Heart left ventricle (tissue), 16 donors: ENCODE measurements at regions not wholly inside any gene's neighbourhood (a gene's known extent, or its start where the extent isn't known, plus 50 kb on each side); places are given as distances from the start of the nearest gene placed in this dataset.
A peak's percentile ranks its signal among the peaks of the same experiment; 100 is the strongest.

ENCODE experiments used
- ATAC-seq, 4 donors: fragments of 200-7000 bp; cut with Tn5 transposase; one replicate each; pipeline ENCODE4 v1.9.1; 2020 to 2022; ENCODE audit warnings: moderate library complexity in 4 of 4, mild to moderate bottlenecking in 3 of 4, moderate number of reproducible peaks in 1 of 4
- DNase-seq, 5 donors: peaks; one replicate each; pipeline ENCODE4 v3.0.0-alpha.2; 2020
- H3K27ac ChIP-seq, 12 donors: fragments of 200-600 bp; sonication (generic) in 4 of 12; one replicate each; pipeline versions ENCODE4 v1.5.0 to v1.8.0; 2016 to 2022; ENCODE audit warnings: mild to moderate bottlenecking in 2 of 12
- H3K27me3 ChIP-seq, 9 donors: fragments of 200-600 bp; sonication (generic) in 2 of 9; one replicate each; pipeline versions ENCODE4 v1.5.1 to v1.8.0; 2016 to 2022; ENCODE audit warnings: mild to moderate bottlenecking in 3 of 9
- H3K36me3 ChIP-seq, 9 donors: fragments of 200-600 bp; sonication (generic) in 2 of 9; one replicate each; pipeline versions ENCODE4 v1.5.0 to v1.8.0; 2018 to 2022; ENCODE audit warnings: mild to moderate bottlenecking in 2 of 9
- H3K4me1 ChIP-seq, 12 donors: fragments of 200-600 bp; sonication (generic) in 4 of 12; one replicate each; pipeline versions ENCODE4 v1.5.0 to v1.8.0; 2016 to 2022; ENCODE audit warnings: mild to moderate bottlenecking in 3 of 12
- H3K4me3 ChIP-seq, 12 donors: fragments of 200-600 bp; sonication (generic) in 4 of 12; one replicate each; pipeline versions ENCODE4 v1.5.0 to v1.8.0; 2017 to 2022; ENCODE audit warnings: mild to moderate bottlenecking in 9 of 12, moderate library complexity in 4 of 12
- H3K9me3 ChIP-seq, 12 donors: fragments of 200-600 bp; sonication (generic) in 4 of 12; one replicate each; pipeline versions ENCODE4 v1.5.0 to v1.8.0; 2016 to 2022; ENCODE audit warnings: mild to moderate bottlenecking in 1 of 12
- POLR2A ChIP-seq, 2 donors: fragments of 450-650 bp; IDR thresholded peaks; one replicate each; pipeline ENCODE4 v1.6.1; 2017; ENCODE audit warnings: antibody characterized with exemption in 2 of 2, mild to moderate bottlenecking in 2 of 2, moderate library complexity in 2 of 2
- WGBS, 4 donors: extraction: QIAGEN DNeasy Blood & Tissue Kit in 2 of 4; methylation state at CpG; one replicate each; pipeline versions ENCODE4 v1.1.5 to v1.1.7; 2013 to 2018; 5-methylcytosine and 5-hydroxymethylcytosine counted together
- intact Hi-C, 10 donors: fragments of 100-400 bp; cut with DNase I; formaldehyde crosslinking; loops; one replicate each; pipeline versions ENCODE4 v1.11.1 to v1.14.2; 2022
- TF ChIP-seq, protein P1 (sequence below), 12 donors: fragments of 200-600 bp; sonication (generic) in 4 of 12; IDR thresholded peaks; one replicate each; pipeline versions ENCODE4 v1.5.0 to v1.8.0; 2018 to 2022; ENCODE audit warnings: antibody characterized with exemption in 12 of 12, mild to moderate bottlenecking in 5 of 12
- donor health status: ischemic (EF 13 %, LVEDD 7.1; RV severe dilation, severe dysfunction).
- donor health status: healthy with polysubstance abuse.
- donor health status: DM: no; HTN: yes; CAD: no.
- donor health status: DM: no; HTN: no; CAD: no.
- donor health status: ischemic (EF 25% LVEDD 6.9; RV normal size, moderate dysfunction).
- donor health status: ischemic (EF 25% LVEDD 5.7; RV mildly dilated, moderate dysfunction).
- donor health status: healthy.
- donor health status: DM: yes; HTN: yes; CAD: no.
- donor health status: ischemic (EF 35%, LVEDD 5.7; RV mildly dilated, moderate dysfunction).
- donor health status: nonischemic (EF 11% LVEDD 7.7; RV severe dilation, severe dysfunction).
- donor health status: DM: yes; HTN: yes; CAD: no.
- donor health status: PGD.
- donor health status: ischemic (EF 29% LVEDD 5.4; RV normal size, mild dysfunction).
- donor health status: nonischemic (EF 23%, LVEDD 6.1; RV moderate dilation, normal function).

DNA sequence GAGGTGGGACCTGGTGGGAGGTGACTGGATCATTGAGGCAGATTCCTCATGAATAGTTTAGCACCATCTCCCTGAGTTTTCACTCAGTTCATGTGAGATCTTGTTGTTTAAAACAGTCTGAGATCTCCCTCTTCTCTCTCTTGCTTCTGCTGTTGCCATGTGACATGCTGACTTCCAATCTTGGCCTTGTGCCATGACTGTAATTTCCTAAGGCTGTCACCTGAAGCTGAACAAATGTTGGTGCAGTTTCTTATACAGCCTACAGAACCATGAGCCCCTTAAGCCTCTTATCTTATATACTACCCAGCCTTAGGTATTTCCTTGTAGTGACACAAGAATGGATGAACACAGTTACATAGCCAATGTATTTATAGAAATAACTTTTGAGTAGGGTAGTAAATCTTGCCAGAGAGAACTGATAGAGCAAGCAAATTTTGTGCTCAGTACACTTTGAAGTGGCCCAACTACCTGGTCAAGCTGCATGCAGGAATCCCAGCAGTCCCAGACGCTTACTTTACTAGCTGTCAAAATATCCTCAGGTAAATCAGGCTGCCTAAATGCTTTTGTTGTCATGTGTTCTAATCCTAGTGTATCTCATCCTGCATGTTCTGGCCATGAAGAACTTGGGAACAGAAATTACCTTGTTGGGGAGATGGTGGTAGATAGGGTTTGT, 445.6 kb upstream of the MIS18BP1 start:
- ATAC-seq: peak in 1 of 4 donors; percentile 51

DNA sequence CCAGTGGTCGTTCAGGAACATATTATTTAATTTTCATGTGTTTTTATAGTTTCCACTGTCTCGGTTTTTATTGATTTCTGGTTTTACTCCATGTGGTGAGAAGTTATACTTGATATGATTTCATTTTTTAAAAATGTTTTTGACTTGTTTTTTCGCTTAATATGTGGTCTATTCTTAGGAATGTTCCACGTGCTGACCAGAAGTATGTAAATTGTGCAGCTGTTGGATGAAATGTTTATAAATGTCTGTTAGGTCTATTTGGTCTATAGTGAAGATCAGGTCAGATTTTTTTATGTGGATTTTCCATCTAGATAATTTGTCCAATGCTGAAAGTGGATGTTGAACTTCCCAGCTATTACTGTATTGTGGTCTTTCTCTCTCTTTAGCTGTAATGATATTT, 433.8 kb upstream of the MIS18BP1 start:
- no peaks in the 10 kb centered on the region for H3K4me1 ChIP-seq
- no peaks in the 10 kb centered on the region for H3K27me3 ChIP-seq
- WGBS, 4 donors: 52 to 62% (median 57%) methylated on average over 4 of the region's 4 CpGs
- no peak overlapping the region for H3K4me3 ChIP-seq
- peaks cover 0 to 44% (median 3%) of the 10 kb centered on the region in 12 donors for H3K9me3 ChIP-seq
- intact Hi-C loops: no loop called here
- ATAC-seq: no peak
- TF ChIP-seq, protein P1, sequence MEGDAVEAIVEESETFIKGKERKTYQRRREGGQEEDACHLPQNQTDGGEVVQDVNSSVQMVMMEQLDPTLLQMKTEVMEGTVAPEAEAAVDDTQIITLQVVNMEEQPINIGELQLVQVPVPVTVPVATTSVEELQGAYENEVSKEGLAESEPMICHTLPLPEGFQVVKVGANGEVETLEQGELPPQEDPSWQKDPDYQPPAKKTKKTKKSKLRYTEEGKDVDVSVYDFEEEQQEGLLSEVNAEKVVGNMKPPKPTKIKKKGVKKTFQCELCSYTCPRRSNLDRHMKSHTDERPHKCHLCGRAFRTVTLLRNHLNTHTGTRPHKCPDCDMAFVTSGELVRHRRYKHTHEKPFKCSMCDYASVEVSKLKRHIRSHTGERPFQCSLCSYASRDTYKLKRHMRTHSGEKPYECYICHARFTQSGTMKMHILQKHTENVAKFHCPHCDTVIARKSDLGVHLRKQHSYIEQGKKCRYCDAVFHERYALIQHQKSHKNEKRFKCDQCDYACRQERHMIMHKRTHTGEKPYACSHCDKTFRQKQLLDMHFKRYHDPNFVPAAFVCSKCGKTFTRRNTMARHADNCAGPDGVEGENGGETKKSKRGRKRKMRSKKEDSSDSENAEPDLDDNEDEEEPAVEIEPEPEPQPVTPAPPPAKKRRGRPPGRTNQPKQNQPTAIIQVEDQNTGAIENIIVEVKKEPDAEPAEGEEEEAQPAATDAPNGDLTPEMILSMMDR (IDR thresholded peaks at IDR 0.05): no peak
- TF ChIP-seq POLR2A (IDR thresholded peaks at IDR 0.05): no peak
- no peak for DNase-seq
- H3K27ac ChIP-seq: no peak overlapping the region
- no peaks in the 10 kb centered on the region for H3K36me3 ChIP-seq

More for the DNA sequence above, 445.6 kb upstream of the MIS18BP1 start:
- DNase-seq: no peak
- Histone ChIP-seq H3K36me3 (no peaks in the 10 kb centered on the region), H3K4me1 (peaks cover 0 to 12% (median 0%) of the 10 kb centered on the region in 12 donors), H3K27me3 (no peaks in the 10 kb centered on the region), H3K9me3 (no peaks in the 10 kb centered on the region), H3K4me3 (no peak overlapping the region), H3K27ac (no peak overlapping the region)
- WGBS, 4 donors: 37 to 58% (median 44%) methylated on average over 1 of the region's 1 CpG
- intact Hi-C loops: no loop called here
- TF ChIP-seq POLR2A (IDR thresholded peaks at IDR 0.05): no peak
- TF ChIP-seq, protein P1 (IDR thresholded peaks at IDR 0.05): no peak

DNA sequence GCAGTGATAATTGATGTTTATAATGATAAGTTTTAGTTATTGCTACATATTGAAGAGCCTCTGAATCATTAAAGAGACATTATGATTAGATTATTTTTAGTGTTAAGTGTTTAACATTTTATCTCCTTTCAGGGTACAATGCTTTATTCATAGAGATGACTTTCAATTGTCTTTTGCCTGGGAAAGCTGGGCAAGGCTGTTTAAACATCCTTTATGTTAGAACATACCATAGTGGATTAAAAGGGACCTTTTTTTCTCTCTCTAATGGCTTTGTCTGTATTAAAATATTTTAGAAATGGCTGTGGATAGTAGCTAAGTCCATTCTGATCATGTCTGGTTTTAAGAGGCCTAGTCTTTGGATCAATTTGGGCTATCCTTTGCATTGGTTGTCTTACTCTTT, 427.5 kb upstream of the MIS18BP1 start:
- Histone ChIP-seq H3K27ac (no peak overlapping the region), H3K4me1 (no peaks in the 10 kb centered on the region), H3K4me3 (no peak overlapping the region), H3K9me3 (peaks cover 0 to 15% (median 2%) of the 10 kb centered on the region in 12 donors), H3K36me3 (no peaks in the 10 kb centered on the region), H3K27me3 (no peaks in the 10 kb centered on the region)
- DNase-seq (no peak), ATAC-seq (no peak)
- intact Hi-C loops: no loop called here
- TF ChIP-seq POLR2A (IDR thresholded peaks at IDR 0.05): no peak
- TF ChIP-seq, protein P1 (IDR thresholded peaks at IDR 0.05): no peak

DNA sequence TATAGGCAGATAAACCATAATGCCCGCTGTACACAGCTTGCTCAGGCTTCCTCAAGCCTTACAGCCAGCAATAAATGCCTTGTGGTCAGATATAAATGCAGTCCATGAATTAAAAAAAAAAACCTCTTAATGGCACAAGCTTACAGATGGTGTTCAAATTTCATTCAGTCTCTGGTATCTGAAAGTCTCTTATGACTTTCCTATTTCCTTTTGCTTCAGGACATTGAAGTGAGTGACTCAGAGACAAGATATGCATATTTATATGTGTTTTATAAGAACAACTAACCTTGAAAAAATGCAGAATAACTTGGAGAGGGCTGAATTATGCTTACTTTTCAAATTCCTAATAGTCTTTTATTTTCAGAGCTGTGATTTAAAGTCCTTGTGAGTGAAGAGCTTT, 426.9 kb upstream of the MIS18BP1 start:
- Histone ChIP-seq H3K27ac (no peak overlapping the region), H3K36me3 (no peaks in the 10 kb centered on the region), H3K27me3 (no peaks in the 10 kb centered on the region), H3K4me3 (no peak overlapping the region), H3K9me3 (peaks cover 0 to 13% (median 2%) of the 10 kb centered on the region in 12 donors), H3K4me1 (no peaks in the 10 kb centered on the region)
- no peak for DNase-seq
- intact Hi-C loops: no loop called here
- ATAC-seq: no peak
- WGBS, 4 donors: 81 to 94% (median 87%) methylated on average over 1 of the region's 1 CpG
- TF ChIP-seq, protein P1 (IDR thresholded peaks at IDR 0.05): no peak
- no peak for TF ChIP-seq POLR2A (IDR thresholded peaks at IDR 0.05)
